Stomach (tissue), 8 donors: ENCODE measurements at regions not wholly inside any gene's neighbourhood (a gene's known extent, or its start where the extent isn't known, plus 50 kb on each side); places are given as distances from the start of the nearest gene placed in this dataset.

Experiments used
- DNase-seq, 2 donors: peaks; one replicate each; pipeline versions ENCODE4 v3.0.0 to v3.0.0-alpha.2; 2013 to 2019
- H3K27ac ChIP-seq, 5 donors: fragments of 200-600 bp in 4 of 5; sonication (generic) in 4 of 5; one replicate each; pipeline ENCODE4 v1.5.1; 2013 to 2019; ENCODE audit warnings: mild to moderate bottlenecking in 1 of 5, moderate library complexity in 1 of 5
- H3K27me3 ChIP-seq, 3 donors: fragments of 200-600 bp; sonication (generic); one replicate each; pipeline ENCODE4 v1.5.1; 2017 to 2019; ENCODE audit warnings: mixed run types in 1 of 3
- H3K36me3 ChIP-seq, 4 donors: fragments of 200-600 bp; sonication (generic); 1 replicate in 3 of 4; 2 replicates in 1 of 4; pipeline ENCODE4 v1.5.1; 2016 to 2019
- H3K4me1 ChIP-seq, 4 donors: fragments of 200-600 bp; sonication (generic); one replicate each; pipeline ENCODE4 v1.5.1; 2016 to 2019
- H3K4me3 ChIP-seq, 4 donors: fragments of 200-600 bp; sonication (generic) in 3 of 4; one replicate each; pipeline ENCODE4 v1.5.1; 2016 to 2019; ENCODE audit warnings: mild to moderate bottlenecking in 1 of 4
- H3K9me3 ChIP-seq, 4 donors: fragments of 200-600 bp; sonication (generic); one replicate each; pipeline ENCODE4 v1.5.1; 2016 to 2019
- EP300 ChIP-seq: sonication (generic); formaldehyde crosslinking; IDR thresholded peaks from one replicate; pipeline ENCODE4 v1.6.1; 2017; ENCODE audit warnings: antibody characterized with exemption
- POLR2A ChIP-seq, 4 donors: fragments of 450-650 bp; IDR thresholded peaks; one replicate each; pipeline ENCODE4 v1.6.1; 2016; ENCODE audit warnings: antibody characterized with exemption in 4 of 4, control low read depth in 2 of 4, mild to moderate bottlenecking in 1 of 4, moderate library complexity in 1 of 4
- POLR2AphosphoS5 ChIP-seq, 3 donors: sonication (generic); formaldehyde crosslinking; IDR thresholded peaks; one replicate each; pipeline ENCODE4 v1.6.1; 2016; ENCODE audit warnings: antibody characterized with exemption in 3 of 3
- WGBS, 5 donors: extraction: QIAGEN DNeasy Blood & Tissue Kit in 3 of 5; methylation state at CpG; one replicate each; pipeline versions ENCODE4 v1.1.5 to v1.1.7; 2013 to 2018; 5-methylcytosine and 5-hydroxymethylcytosine counted together
- intact Hi-C: fragments of 100-400 bp; cut with DNase I; formaldehyde crosslinking; loops from one replicate; pipeline ENCODE4 v1.15.1; 2023; ENCODE audit warnings: low total_unique reads
- TF ChIP-seq, protein P1 (sequence below), 7 experiments: fragments of 450-650 bp in 4 of 7; fragments of 200-600 bp in 3 of 7; sonication (generic) in 3 of 7; IDR thresholded peaks; one replicate each; pipeline ENCODE4 v1.5.1; 2016 to 2019; ENCODE audit warnings: antibody characterized with exemption in 7 of 7, control low read depth in 2 of 7, mild to moderate bottlenecking in 1 of 7
- donor health status: healthy with polysubstance abuse.
- donor health status: Bipolar disorder and iron deficiency.
- donor health status: healthy.

DNA sequence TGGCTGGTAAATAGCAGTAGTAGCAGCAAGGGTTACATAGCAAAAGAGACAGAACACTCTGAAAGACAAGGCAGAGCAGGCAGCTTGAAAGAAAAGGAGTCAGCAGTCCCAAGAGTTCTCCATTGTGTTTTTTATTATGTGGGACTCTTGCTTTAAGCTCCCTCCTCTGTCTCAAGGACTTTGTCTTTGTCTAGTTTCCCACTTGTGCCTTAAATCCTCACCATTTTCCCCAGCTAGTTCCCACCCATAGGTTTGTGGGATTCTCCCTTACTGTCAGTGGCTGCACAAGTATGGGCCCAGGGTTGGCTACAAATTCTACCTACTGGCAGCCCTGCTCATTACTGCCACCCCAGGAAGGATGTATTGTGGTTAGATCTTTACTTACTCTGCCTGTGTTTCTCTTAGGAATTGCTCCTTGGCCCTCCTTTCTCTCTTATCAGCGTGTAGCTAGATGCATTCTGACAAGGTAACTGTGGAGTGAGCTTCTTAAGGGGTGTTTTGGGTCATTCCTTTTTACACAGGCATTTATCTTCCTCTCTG, 413.4 kb upstream of the PCDH9 start:
- DNase-seq, result no peak
- Histone ChIP-seq H3K27ac (no peak overlapping the region), H3K4me1 (no peaks in the 10 kb centered on the region), H3K27me3 (no peaks in the 10 kb centered on the region), H3K36me3 (no peaks in the 10 kb centered on the region), H3K4me3 (no peak overlapping the region), H3K9me3 (peaks cover 0 to 2% (median 1%) of the 10 kb centered on the region in 4 donors)
- WGBS, 5 donors, result 17 to 43% (median 22%) methylated on average over 1 of the region's 1 CpG
- TF ChIP-seq POLR2AphosphoS5 (IDR thresholded peaks at IDR 0.05) (no peak), POLR2A (IDR thresholded peaks at IDR 0.05) (no peak), EP300 (no peak)
- TF ChIP-seq, protein P1, sequence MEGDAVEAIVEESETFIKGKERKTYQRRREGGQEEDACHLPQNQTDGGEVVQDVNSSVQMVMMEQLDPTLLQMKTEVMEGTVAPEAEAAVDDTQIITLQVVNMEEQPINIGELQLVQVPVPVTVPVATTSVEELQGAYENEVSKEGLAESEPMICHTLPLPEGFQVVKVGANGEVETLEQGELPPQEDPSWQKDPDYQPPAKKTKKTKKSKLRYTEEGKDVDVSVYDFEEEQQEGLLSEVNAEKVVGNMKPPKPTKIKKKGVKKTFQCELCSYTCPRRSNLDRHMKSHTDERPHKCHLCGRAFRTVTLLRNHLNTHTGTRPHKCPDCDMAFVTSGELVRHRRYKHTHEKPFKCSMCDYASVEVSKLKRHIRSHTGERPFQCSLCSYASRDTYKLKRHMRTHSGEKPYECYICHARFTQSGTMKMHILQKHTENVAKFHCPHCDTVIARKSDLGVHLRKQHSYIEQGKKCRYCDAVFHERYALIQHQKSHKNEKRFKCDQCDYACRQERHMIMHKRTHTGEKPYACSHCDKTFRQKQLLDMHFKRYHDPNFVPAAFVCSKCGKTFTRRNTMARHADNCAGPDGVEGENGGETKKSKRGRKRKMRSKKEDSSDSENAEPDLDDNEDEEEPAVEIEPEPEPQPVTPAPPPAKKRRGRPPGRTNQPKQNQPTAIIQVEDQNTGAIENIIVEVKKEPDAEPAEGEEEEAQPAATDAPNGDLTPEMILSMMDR (IDR thresholded peaks at IDR 0.05), result no peak
- intact Hi-C loops, result no loop called here

DNA sequence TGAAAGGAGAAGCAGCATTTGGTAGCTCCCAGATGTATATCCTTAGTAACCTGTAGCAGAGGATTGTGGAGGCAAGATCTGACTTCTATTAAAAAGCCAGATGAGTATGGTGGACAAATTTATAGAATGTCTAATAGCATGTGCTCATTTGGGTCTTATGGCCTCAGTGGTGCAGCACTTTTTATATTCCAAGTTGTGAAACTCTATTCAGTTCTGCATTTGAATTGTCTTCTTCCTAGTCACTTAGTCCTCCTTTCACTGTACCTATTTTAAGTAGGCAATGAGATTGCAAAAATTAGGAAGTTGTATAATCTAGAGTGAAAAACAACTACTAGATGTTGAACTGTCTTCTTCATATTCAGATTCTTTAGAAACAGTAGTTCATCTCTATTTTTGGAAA, 412.5 kb upstream of the PCDH9 start:
- Histone ChIP-seq H3K4me1 (no peaks in the 10 kb centered on the region), H3K27ac (no peak overlapping the region), H3K36me3 (no peaks in the 10 kb centered on the region), H3K9me3 (peaks cover 0 to 6% (median 3%) of the 10 kb centered on the region in 4 donors), H3K4me3 (no peak overlapping the region), H3K27me3 (no peaks in the 10 kb centered on the region)
- TF ChIP-seq POLR2A (IDR thresholded peaks at IDR 0.05), result no peak
- TF ChIP-seq, protein P1 (IDR thresholded peaks at IDR 0.05), result no peak
- TF ChIP-seq POLR2AphosphoS5 (IDR thresholded peaks at IDR 0.05), result no peak
- no peak for TF ChIP-seq EP300
- intact Hi-C loops, result no loop called here
- DNase-seq, result no peak

DNA sequence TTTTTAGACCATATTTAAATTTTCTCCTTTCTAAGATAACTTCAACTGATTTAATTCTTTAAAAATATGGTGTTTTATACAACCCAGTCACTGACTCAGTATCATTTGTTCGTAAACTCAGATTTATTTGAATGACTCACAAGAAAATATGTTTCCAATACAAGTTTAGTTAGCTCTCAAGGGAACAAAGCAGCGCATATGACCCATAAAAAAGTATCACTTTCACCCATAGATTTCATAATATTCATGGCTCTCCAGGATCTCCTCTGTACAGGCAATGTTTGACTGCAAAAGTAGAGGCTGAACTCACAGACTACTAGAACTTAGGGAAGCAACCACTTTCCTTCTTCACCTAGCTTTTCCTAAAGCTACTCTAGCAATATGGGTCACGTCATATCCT, 405.6 kb upstream of the PCDH9 start:
- DNase-seq, result no peak
- intact Hi-C loops, result no loop called here
- H3K9me3 ChIP-seq, result peaks cover 0 to 6% (median 3%) of the 10 kb centered on the region in 4 donors
- H3K4me1 ChIP-seq, result no peaks in the 10 kb centered on the region
- H3K36me3 ChIP-seq, result no peaks in the 10 kb centered on the region
- no peak overlapping the region for H3K4me3 ChIP-seq
- no peak overlapping the region for H3K27ac ChIP-seq
- no peaks in the 10 kb centered on the region for H3K27me3 ChIP-seq
- 67 to 79% (median 78%) methylated on average over 3 of the region's 3 CpGs for WGBS, 5 donors
- no peak for TF ChIP-seq EP300
- TF ChIP-seq, protein P1 (IDR thresholded peaks at IDR 0.05), result no peak
- no peak for TF ChIP-seq POLR2A (IDR thresholded peaks at IDR 0.05)
- no peak for TF ChIP-seq POLR2AphosphoS5 (IDR thresholded peaks at IDR 0.05)

DNA sequence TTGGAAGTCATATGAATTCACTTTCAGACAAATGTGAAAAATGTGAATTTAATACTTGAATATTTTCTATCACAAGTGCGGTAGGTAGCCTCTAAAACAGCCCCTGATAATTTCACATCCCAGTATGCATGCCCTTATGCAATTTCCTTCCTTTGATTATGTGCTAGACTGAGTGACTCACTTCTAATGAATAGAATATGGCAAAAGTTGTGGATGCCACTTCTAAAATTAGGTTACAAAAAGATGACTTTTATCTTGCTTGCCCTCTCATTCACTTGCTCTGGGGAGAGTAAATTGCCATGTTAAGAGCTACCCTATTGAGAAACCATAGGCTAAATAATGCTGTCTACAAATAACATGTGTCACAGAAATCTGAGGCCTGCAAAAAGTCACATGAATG, 402.5 kb upstream of the PCDH9 start:
- no peak for DNase-seq
- TF ChIP-seq, protein P1 (IDR thresholded peaks at IDR 0.05), result no peak
- no peak for TF ChIP-seq POLR2AphosphoS5 (IDR thresholded peaks at IDR 0.05)
- TF ChIP-seq POLR2A (IDR thresholded peaks at IDR 0.05), result no peak
- TF ChIP-seq EP300, result no peak
- Histone ChIP-seq H3K36me3 (no peaks in the 10 kb centered on the region), H3K27me3 (no peaks in the 10 kb centered on the region), H3K9me3 (no peaks in the 10 kb centered on the region), H3K27ac (no peak overlapping the region), H3K4me3 (no peak overlapping the region), H3K4me1 (no peaks in the 10 kb centered on the region)
- 52 to 92% (median 84%) methylated on average over 1 of the region's 1 CpG for WGBS, 5 donors
- intact Hi-C loops, result no loop called here
